HG03565 (cell line): ENCODE measurements at regions not wholly inside any gene's neighbourhood (a gene's known extent, or its start where the extent isn't known, plus 50 kb on each side); places are given as distances from the start of the nearest gene placed in this dataset.

ENCODE experiments used
- ATAC-seq: cut with Tn5 transposase; IDR thresholded peaks from one replicate; pipeline ENCODE4 v1.9.1; 2021; ENCODE audit warnings: mild to moderate bottlenecking, moderate library complexity; ENCODE audit not compliant: unreplicated experiment

DNA sequence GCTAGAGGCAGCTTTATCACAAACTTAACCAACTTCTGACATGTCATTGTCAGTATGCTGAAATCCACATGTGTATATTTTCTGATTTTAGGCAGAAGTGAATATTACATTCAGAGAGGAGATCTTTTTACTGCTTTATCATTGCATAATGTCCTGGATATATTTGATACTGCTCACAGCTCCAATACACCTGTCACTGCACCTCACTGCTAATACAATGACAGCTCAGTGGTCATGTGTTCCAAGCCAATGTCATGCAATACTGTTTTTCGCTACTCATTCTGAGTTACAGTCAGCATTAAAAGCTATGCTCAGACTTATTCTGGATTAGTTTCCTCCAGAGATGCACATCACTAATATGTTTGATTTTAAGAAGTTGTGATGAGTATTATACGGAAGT, 1604.6 kb downstream of the HACE1 start:
- no peak for ATAC-seq

- no peak for ATAC-seq
Measured at GRCh38 chr6:103236923-103237322, 1622.8 kb downstream of the HACE1 start.

DNA sequence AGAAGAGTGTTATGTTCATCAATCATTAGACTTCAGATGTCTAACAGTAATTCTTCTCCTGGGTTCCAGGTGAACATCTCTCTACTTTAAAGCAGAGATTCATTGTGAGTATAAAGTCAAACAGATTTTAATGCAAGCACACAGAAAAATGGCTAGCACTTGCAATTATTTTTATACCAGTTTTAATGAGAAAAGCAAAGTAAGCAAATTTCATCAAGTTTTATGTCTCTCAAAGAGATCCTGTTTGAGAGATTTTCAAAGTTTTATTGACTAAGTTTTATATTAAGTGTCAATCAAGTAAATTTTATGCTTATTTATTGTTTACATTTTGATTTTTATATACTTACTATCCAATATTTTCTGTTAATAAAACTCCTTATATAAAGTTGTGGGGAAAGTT, 1628.5 kb downstream of the HACE1 start:
- ATAC-seq, result no peak

DNA sequence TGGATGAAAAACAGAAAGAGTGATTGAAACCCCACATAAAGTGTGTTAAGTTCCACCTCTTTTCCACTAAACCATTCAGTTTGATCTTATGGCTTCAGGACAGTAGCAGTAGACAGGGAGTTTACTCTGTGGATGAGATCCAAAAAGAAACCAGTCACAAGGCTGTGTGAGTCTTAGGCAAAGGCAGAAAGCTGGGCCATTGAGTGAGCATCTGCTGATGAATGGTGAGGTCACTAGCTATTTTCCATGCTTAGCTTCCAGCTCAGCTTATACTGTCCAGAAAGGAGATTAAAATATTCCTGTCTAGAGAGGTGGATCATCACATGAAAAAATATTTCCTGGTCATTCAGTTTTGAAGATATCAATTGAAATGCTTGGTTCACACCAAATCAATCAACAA, 1643.9 kb downstream of the HACE1 start:
- ATAC-seq, result no peak

DNA sequence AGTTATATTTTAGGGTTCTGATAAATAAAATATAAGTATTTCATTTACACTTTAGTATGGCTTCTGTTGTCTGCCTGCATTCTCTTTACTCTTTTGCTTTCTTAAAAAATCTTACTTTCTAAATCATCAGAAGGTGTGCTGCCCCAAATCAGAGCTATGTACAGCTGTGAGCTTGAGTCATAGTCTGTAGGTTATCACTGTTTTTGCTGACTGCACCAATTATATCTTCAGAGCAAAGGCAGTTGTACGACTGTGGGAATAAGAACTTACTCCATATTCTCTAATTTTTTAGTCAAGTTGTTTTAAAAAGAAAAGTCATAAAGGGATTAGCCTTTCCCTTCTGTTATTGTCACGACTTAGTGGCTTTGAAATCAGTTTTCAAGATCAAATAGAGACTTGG, 1649.0 kb downstream of the HACE1 start:
- no peak for ATAC-seq

- no peak for ATAC-seq
Measured at GRCh38 chr6:103198386-103198785, 1661.3 kb downstream of the HACE1 start.

GRCh38 chr6:103193413-103193812, 1666.3 kb downstream of the HACE1 start:
- peak; percentile 62 for ATAC-seq

DNA sequence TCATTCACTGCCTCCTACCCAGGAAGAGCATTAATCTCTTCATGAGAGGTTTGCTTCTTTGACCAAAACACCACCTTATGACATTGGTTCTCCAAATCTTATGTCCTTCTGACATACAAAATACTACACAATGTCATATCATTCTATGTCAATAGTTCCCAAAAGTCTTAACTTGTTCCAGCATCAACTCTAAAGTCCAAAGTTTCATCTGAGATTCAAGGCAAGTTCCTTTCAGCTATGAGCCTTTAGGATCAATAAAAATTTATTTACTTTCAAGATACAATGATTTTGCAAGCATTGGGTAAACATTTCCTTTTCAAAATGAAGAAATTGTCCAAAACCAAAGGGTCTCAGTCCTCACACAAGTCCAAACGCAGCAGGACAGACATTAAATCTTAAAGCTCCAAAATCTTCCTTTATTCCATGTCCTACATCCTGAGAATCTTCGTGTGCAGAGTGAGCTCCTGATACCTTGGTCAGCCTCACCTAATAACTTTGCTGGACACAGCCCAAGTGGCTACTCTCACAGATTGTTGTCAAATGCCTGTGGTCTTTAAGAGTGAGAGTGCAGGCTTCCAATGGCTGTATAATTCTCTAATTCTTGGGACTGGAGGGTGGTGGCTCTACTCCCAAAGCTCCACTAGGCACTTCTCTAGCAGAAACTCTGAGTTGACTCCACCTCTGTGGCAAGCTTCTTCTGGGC, 1668.2 kb downstream of the HACE1 start:
- ATAC-seq, result no peak

- ATAC-seq, result no peak
Measured at GRCh38 chr6:103184776-103185175, 1674.9 kb downstream of the HACE1 start.

- ATAC-seq, result no peak
Measured at GRCh38 chr6:103183831-103184411, 1675.8 kb downstream of the HACE1 start.

DNA sequence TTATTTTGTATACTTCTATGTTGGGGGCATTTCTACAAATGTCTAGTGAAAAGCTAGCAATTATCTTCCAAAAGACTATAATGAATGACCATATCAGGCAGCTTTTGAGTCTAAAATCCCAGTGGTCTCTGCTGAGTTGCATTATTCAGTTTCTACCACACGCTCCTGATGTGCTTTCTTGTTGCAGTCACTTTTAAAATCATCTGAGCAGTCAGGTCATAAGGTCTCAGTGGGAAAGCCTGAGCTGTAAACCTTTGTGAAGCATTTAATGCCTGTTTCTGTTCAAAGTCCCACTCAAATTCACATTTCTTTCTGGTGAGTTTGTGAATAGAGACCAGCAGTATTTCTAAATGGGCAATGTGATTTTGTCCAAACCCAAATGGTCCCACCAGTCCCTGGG, 1681.5 kb downstream of the HACE1 start:
- ATAC-seq, result no peak

- no peak for ATAC-seq
Measured at GRCh38 chr6:103177791-103178190, 1681.9 kb downstream of the HACE1 start.

DNA sequence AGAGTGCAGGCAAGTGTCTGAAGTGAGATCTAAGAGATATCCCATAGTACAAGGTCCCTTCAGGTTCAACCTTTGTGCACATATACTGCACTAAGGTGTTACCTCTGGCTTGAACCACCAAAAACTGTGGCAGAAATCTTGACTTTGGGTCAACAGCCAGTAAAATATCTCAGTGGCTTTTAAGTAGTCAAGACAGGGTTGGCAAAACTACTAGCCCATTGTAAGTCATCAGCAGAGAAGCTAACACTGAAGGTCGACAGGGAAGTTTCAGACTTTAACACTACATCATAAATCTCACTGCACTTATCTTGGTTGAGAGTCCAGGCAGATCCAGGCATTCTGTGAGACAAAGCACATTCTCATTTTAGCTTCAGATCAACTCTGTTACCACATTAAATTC, 1684.7 kb downstream of the HACE1 start:
- ATAC-seq, result no peak

- ATAC-seq, result no peak
Measured at GRCh38 chr6:103167345-103168071, 1692.2 kb downstream of the HACE1 start.

DNA sequence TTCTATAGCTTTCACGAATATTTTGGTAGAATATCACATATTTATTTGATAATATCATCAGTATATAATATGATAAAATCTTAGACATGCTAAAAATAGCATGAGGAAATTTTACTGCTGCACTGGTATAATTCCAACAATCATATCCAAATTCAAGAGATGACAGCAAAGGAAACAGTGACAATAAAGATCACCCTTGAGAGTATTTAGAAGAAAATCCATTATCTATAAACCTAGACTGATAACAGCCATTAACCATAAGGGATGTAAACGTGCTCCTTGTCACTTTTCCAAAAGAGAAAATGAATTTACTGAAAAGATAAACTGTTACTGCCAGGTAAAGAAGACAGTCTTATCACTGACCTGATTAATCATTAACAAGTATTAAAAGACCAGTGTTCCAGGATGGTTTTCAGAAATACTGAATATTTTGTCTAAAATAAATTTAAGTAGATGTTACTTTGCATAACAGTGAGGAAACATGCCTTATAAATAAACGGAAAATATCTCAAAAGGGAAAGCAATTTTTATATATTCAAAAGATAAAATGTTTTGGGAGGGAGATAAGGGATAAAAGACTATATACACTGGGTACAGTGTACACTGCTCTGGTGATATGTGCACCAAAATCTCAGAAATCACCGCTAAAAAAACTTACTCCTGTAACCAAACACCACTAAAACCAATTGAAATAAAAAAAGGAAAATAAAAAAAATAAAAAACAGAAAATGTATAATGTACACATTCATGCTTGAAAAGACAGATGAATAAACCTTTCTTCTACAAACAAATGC, 1704.7 kb downstream of the HACE1 start:
- no peak for ATAC-seq

DNA sequence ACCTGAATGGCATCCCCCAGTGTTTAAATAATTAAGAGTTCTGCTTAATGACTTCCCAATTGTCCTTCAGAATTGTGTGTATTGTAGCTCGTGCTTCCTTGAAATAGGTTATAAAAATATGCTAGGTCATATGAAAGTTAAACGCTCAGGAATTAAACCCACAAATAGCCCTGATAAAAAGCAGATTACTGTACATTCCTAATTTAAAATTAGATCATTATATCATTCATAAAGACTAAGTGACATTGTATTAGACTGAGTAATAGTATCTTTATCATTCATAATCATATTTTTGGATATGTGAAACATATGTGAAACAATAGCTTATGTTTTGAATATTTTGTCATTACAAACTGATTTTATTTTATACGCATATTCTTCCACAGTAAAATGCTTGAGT, 1706.7 kb downstream of the HACE1 start:
- no peak for ATAC-seq

DNA sequence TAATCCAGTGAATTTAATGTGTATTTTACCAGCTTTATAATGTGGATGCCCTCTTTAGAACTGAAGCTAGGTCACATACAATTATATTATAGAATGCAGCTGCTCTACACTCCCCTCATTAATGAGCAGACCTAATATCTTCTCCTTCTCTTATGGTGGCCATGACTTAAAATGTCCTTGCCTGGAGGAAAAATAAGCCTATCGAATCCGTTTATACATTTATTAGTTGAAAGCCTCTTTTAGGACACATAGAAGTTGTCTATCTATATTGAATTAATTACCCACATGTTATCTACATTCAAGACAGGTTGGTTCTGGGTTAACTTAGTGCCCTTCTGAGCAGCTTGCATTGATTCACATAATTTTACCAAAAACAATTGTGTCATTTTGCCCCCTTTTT, 1716.8 kb downstream of the HACE1 start:
- ATAC-seq, result no peak

DNA sequence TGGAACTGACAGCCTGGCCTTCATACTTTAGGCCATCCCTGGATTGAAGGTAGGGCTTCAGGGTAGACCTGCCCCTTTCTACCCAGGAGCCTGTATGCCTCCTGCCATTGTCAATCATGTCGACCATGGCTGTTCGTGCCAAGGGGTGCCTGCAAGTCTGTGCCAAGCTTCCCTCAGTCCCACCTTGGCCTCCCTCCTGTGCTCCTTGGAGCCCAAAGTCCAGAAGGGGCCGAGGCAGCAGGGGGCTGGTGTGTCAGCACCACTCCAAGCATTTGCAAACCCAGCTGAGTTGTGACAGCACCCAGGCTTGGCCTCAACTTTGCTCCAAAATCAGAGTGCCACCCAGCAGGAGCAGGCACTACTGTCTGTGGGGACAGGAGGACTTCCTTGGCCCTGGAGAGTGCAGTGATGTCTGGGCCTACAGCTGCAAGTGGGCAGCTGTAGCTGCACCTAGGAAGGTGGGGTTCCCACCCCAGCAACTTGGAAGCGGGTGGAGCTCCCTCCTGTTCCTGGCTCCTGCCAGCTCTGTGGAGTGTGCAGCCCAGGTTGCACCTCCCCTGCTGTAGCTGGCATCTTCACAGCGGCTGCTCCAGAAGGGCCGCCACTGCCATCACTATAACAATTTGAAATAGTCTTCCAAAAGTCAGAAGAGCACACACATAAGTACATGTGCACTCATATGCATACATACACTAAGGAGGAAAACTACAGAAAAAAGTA, 1719.3 kb downstream of the HACE1 start:
- ATAC-seq, result no peak

- ATAC-seq, result no peak
Measured at GRCh38 chr6:103139377-103139776, 1720.3 kb downstream of the HACE1 start.

DNA sequence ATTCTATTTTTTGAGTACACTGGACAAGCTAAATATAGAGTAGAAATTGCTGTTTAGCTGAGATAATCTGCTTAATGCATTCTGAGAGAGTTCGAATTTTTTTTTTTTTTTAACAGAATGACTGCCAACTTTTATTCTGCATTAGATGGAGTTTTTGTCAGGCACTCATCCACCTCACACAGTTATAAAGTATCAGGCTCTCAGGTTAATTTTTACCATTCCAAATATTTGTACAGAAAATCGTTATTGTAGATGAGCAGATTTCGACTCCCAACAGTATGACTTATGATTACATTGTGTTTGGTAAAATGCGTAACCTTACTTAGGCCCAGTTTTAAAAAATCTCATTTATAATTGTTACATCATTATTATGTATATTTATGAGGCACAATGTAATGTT, 1731.0 kb downstream of the GRIK2 start:
- ATAC-seq, result no peak
